H1 (cell line): ENCODE measurements at regions not wholly inside any gene's neighbourhood (a gene's known extent, or its start where the extent isn't known, plus 50 kb on each side); places are given as distances from the start of the nearest gene placed in this dataset.

Experiments used
- CTCF ChIA-PET: fragments of 300-600 bp; sonication (Branson Sonifier 250); formaldehyde crosslinking; loops from one replicate; lab custom pipeline; 2021; ENCODE audit not compliant: partially characterized antibody; lab: Charles Lee
- POLR2A ChIA-PET: fragments of 300-600 bp; sonication (Branson Sonifier 250); formaldehyde crosslinking; loops from one replicate; lab custom pipeline; 2021; ENCODE audit warnings: inconsistent platforms; ENCODE audit not compliant: partially characterized antibody; lab: Charles Lee
- DNase-seq, 2 experiments: peaks; one replicate each; pipeline versions ENCODE4 v3.0.0 to v3.0.0-alpha.2; 2010 to 2022; ENCODE audit warnings: low spot score in 2 of 2, low read depth in 1 of 2, mixed read lengths in 1 of 2
- FAIRE-seq: peaks from 2 replicates; lab custom pipeline; 2011; peaks lifted over from hg19 to GRCh38; lab: Jason Lieb, UNC
- H2AFZ ChIP-seq: 2 replicates; pipeline ENCODE4 v1.8.1; 2012; ENCODE audit warnings: low read length, inconsistent platforms
- H2AK5ac ChIP-seq: 2 replicates; pipeline ENCODE4 v1.6.1; 2013; ENCODE audit warnings: low read depth, low read length
- H2BK120ac ChIP-seq: replicated peaks from 2 replicates; pipeline ENCODE3; 2013; ENCODE audit warnings: low read depth, low read length, inconsistent platforms
- H2BK12ac ChIP-seq: 2 replicates; pipeline ENCODE4 v1.6.1; 2013; ENCODE audit warnings: low read depth, low read length
- H2BK15ac ChIP-seq: 2 replicates; pipeline ENCODE4 v1.6.1; 2013; ENCODE audit warnings: low read length
- H2BK20ac ChIP-seq: 2 replicates; pipeline ENCODE4 v1.6.1; 2013; ENCODE audit warnings: low read length
- H2BK5ac ChIP-seq: 2 replicates; pipeline ENCODE4 v1.6.1; 2013; ENCODE audit warnings: low read depth, low read length
- H3K14ac ChIP-seq: 2 replicates; pipeline ENCODE4 v1.6.1; 2013; ENCODE audit warnings: inconsistent platforms; ENCODE audit not compliant: insufficient read length
- H3K18ac ChIP-seq: 2 replicates; pipeline ENCODE4 v1.6.1; 2013; ENCODE audit warnings: low read length; ENCODE audit errors: extremely low read depth
- H3K23ac ChIP-seq: 2 replicates; pipeline ENCODE4 v1.6.1; 2013; ENCODE audit warnings: inconsistent platforms; ENCODE audit not compliant: insufficient read length
- H3K23me2 ChIP-seq: 2 replicates; pipeline ENCODE4 v1.6.1; 2013; ENCODE audit warnings: low read depth, low read length
- H3K27ac ChIP-seq: 2 replicates; pipeline ENCODE4 v1.6.1; 2011; ENCODE audit warnings: low read depth, low read length, inconsistent platforms
- H3K27me3 ChIP-seq, 4 experiments: replicated peaks in 1 of 4; 1 replicate in 1 of 4; 2 replicates in 3 of 4; pipeline versions ENCODE4 v1.6.1 to v1.8.1; 2011 to 2013; ENCODE audit warnings: low read length in 3 of 4, mild to moderate bottlenecking in 3 of 4, inconsistent platforms in 2 of 4, mixed read lengths in 2 of 4, moderate library complexity in 1 of 4; ENCODE audit not compliant: control insufficient read depth in 3 of 4, insufficient read depth in 3 of 4; ENCODE audit errors: extremely low read depth in 1 of 4
- H3K36me3 ChIP-seq, 4 experiments: 2 replicates each; pipeline versions ENCODE4 v1.6.1 to v1.8.1; 2011 to 2013; ENCODE audit warnings: mild to moderate bottlenecking in 4 of 4, low read length in 3 of 4, moderate library complexity in 2 of 4, control low read depth in 1 of 4, inconsistent platforms in 1 of 4; ENCODE audit not compliant: insufficient read depth in 4 of 4, control insufficient read depth in 2 of 4
- H3K4ac ChIP-seq: replicated peaks from 2 replicates; pipeline ENCODE3; 2013; ENCODE audit warnings: low read length, low read depth, mixed read lengths, inconsistent platforms; ENCODE audit not compliant: insufficient read length
- H3K4me1 ChIP-seq, 4 experiments: replicated peaks in 1 of 4; 1 replicate in 1 of 4; 2 replicates in 3 of 4; pipeline versions ENCODE4 v1.6.1 to v1.8.1; 2011 to 2013; ENCODE audit warnings: low read length in 3 of 4, inconsistent platforms in 2 of 4, mixed read lengths in 1 of 4; ENCODE audit not compliant: insufficient read depth in 4 of 4, control insufficient read depth in 3 of 4
- H3K4me2 ChIP-seq, 2 experiments: 2 replicates each; pipeline versions ENCODE4 v1.6.1 to v1.8.1; 2011 to 2013; ENCODE audit warnings: low read depth in 2 of 2, low read length in 2 of 2, control low read depth in 1 of 2, inconsistent platforms in 1 of 2, mild to moderate bottlenecking in 1 of 2; ENCODE audit not compliant: insufficient read depth in 1 of 2
- H3K4me3 ChIP-seq, 4 experiments: fragments of 200-600, 300-600 bp in 1 of 4; sonication (generic), shearing (Covaris generic), sonication (Bioruptor Twin) in 1 of 4; 2 replicates each; pipeline versions ENCODE4 v1.5.1 to v1.8.1; 2011 to 2016; ENCODE audit warnings: low read length in 4 of 4, low read depth in 3 of 4, control low read depth in 2 of 4, inconsistent platforms in 2 of 4, mild to moderate bottlenecking in 2 of 4, mixed read lengths in 1 of 4, moderate library complexity in 1 of 4; ENCODE audit not compliant: insufficient read depth in 2 of 4; ENCODE audit errors: extremely low read depth in 1 of 4
- H3K56ac ChIP-seq: replicated peaks from 2 replicates; pipeline ENCODE3; 2013; ENCODE audit warnings: low read depth, mild to moderate bottlenecking, mixed read lengths, low read length, inconsistent platforms; ENCODE audit not compliant: insufficient read length
- H3K79me1 ChIP-seq: 2 replicates; pipeline ENCODE4 v1.6.1; 2013; ENCODE audit warnings: low read depth, low read length, control low read depth
- H3K79me2 ChIP-seq, 2 experiments: 2 replicates each; pipeline versions ENCODE4 v1.6.1 to v1.8.1; 2012 to 2013; ENCODE audit warnings: low read length in 2 of 2, mild to moderate bottlenecking in 2 of 2, inconsistent platforms in 1 of 2; ENCODE audit not compliant: insufficient read depth in 2 of 2, control insufficient read depth in 1 of 2
- H3K9ac ChIP-seq, 4 experiments: replicated peaks in 1 of 4; 1 replicate in 1 of 4; 2 replicates in 3 of 4; pipeline versions ENCODE4 v1.6.1 to v1.8.1; 2011 to 2013; ENCODE audit warnings: low read depth in 3 of 4, low read length in 3 of 4, control low read depth in 2 of 4, mild to moderate bottlenecking in 2 of 4, moderate library complexity in 2 of 4, inconsistent platforms in 1 of 4; ENCODE audit errors: extremely low read depth in 1 of 4
- H3K9me3 ChIP-seq, 2 experiments: 2 replicates each; pipeline versions ENCODE4 v1.6.1 to v1.8.1; 2012 to 2013; ENCODE audit warnings: mild to moderate bottlenecking in 2 of 2, moderate library complexity in 2 of 2, control low read depth in 1 of 2, inconsistent platforms in 1 of 2, low read depth in 1 of 2, low read length in 1 of 2, mixed read lengths in 1 of 2; ENCODE audit not compliant: insufficient read depth in 2 of 2
- H4K20me1 ChIP-seq, 2 experiments: replicated peaks in 1 of 2; 2 replicates each; pipeline versions ENCODE3 to v1.8.1; 2011 to 2013; ENCODE audit warnings: inconsistent platforms in 2 of 2, low read length in 2 of 2, mild to moderate bottlenecking in 1 of 2; ENCODE audit not compliant: insufficient read depth in 2 of 2, control insufficient read depth in 1 of 2
- H4K5ac ChIP-seq: 2 replicates; pipeline ENCODE4 v1.6.1; 2013; ENCODE audit warnings: low read length, low read depth, mixed read lengths, inconsistent platforms; ENCODE audit not compliant: insufficient read length
- H4K8ac ChIP-seq: 2 replicates; pipeline ENCODE4 v1.8.0; 2013; ENCODE audit warnings: mild to moderate bottlenecking, moderate library complexity, low read length, inconsistent platforms; ENCODE audit not compliant: insufficient read depth; ENCODE audit errors: extremely low read depth
- H4K91ac ChIP-seq: replicated peaks from 2 replicates; pipeline ENCODE3; 2013; ENCODE audit warnings: low read length, mixed read lengths, inconsistent platforms; ENCODE audit not compliant: insufficient read length
- CBX5 ChIP-seq: fragments of 300-800, 300-1000 bp; sonication (generic); IDR thresholded peaks from 2 replicates; pipeline ENCODE4 v1.7.1; 2016; ENCODE audit warnings: antibody characterized with exemption, low read length, low read depth
- CREB1 ChIP-seq: IDR thresholded peaks from 2 replicates; pipeline ENCODE4 v1.6.1; 2012; ENCODE audit warnings: inconsistent platforms
- CTBP2 ChIP-seq: IDR thresholded peaks from 2 replicates; pipeline ENCODE4 v1.7.0; 2011; ENCODE audit warnings: borderline replicate concordance, mild to moderate bottlenecking, moderate library complexity, mixed read lengths, low read length; ENCODE audit not compliant: insufficient read depth, insufficient read length
- EP300 ChIP-seq, 2 experiments: IDR thresholded peaks; 1 replicate in 1 of 2; 2 replicates in 1 of 2; pipeline ENCODE4 v1.6.1; 2011 to 2012; ENCODE audit warnings: low read depth in 2 of 2, low read length in 2 of 2, mild to moderate bottlenecking in 2 of 2, borderline replicate concordance in 1 of 2, inconsistent platforms in 1 of 2, moderate library complexity in 1 of 2
- EZH2 ChIP-seq: fragments of 200-600 bp; sonication (generic); IDR thresholded peaks from 2 replicates; pipeline ENCODE4 v1.7.1; 2012; ENCODE audit warnings: low read depth, mild to moderate bottlenecking, moderate library complexity, low read length, inconsistent platforms; ENCODE audit not compliant: severe bottlenecking
- HDAC6 ChIP-seq: IDR thresholded peaks from one replicate; pipeline ENCODE4 v1.7.1; 2012; ENCODE audit warnings: low read depth, mild to moderate bottlenecking, inconsistent platforms, low read length, moderate library complexity
- JUN ChIP-seq: IDR thresholded peaks from 2 replicates; pipeline ENCODE4 v1.6.1; 2011; ENCODE audit warnings: low read depth, mild to moderate bottlenecking, improper control_type of control experiment, low read length
- NANOG ChIP-seq: IDR thresholded peaks from 2 replicates; pipeline ENCODE4 v1.6.1; 2011; ENCODE audit warnings: low read length, low read depth, mild to moderate bottlenecking, inconsistent platforms; ENCODE audit not compliant: insufficient read depth, poor library complexity, severe bottlenecking
- POLR2AphosphoS5 ChIP-seq: IDR thresholded peaks from 2 replicates; pipeline ENCODE4 v1.6.1; 2011; ENCODE audit warnings: low read depth, low read length
- SAP30 ChIP-seq: fragments of 300-600 bp; sonication (generic); IDR thresholded peaks from 2 replicates; pipeline ENCODE4 v1.7.1; 2012; ENCODE audit warnings: low read length, moderate library complexity, mild to moderate bottlenecking, inconsistent platforms; ENCODE audit not compliant: insufficient read depth, insufficient replicate concordance
- SIN3A ChIP-seq, 2 experiments: IDR thresholded peaks in 1 of 2; conservative IDR thresholded peaks in 1 of 2; 2 replicates each; pipeline ENCODE4 v1.6.1; 2011 to 2012; ENCODE audit warnings: low read length in 2 of 2, improper control_type of control experiment in 1 of 2, low read depth in 1 of 2, mild to moderate bottlenecking in 1 of 2
- SP4 ChIP-seq: IDR thresholded peaks from 2 replicates; pipeline ENCODE4 v1.6.1; 2012; ENCODE audit warnings: low read length, inconsistent platforms
- WGBS, 2 experiments: shearing (Covaris generic) in 1 of 2; methylation state at CpG; one replicate each; pipeline versions ENCODE4 v1.1.6 to v1.1.7; 2013 to 2015; ENCODE audit warnings: low lambda C conversion rate in 2 of 2, mixed read lengths in 2 of 2, inconsistent platforms in 1 of 2, low coverage in 1 of 2, missing lambda C conversion rate in 1 of 2; ENCODE audit not compliant: insufficient replicate concordance in 2 of 2, insufficient coverage in 1 of 2, insufficient read length in 1 of 2; ENCODE audit errors: extremely low coverage in 1 of 2, missing lambda C conversion rate in 1 of 2; 5-methylcytosine and 5-hydroxymethylcytosine counted together
- TF ChIP-seq, protein P1 (sequence below): IDR thresholded peaks from 2 replicates; pipeline ENCODE4 v1.6.1; 2012; ENCODE audit warnings: inconsistent platforms
- TF ChIP-seq, protein P2 (sequence below): IDR thresholded peaks from 2 replicates; pipeline ENCODE4 v1.6.1; 2011; ENCODE audit warnings: low read depth, mild to moderate bottlenecking, low read length; ENCODE audit not compliant: insufficient read depth

DNA sequence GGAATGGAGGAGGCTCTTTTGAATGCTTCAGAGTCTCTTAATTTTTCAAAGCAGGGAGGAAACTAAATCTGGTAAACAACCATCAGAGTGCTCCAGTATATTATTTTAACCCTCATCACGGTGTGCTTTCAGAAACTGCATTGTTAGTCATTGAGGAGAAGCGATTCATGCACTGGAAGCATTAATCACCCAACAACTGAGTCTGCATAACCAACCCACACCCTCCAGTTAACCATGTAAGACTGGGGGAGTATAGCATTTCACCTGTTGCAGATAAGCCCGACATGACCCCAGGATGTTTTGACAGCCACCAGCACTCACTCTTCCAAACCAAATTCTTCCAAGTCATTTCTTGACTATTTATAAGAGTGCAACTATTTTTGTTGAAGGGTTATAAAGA is 257.6 kb downstream of the GATA3 start:
- H2BK5ac ChIP-seq = no peak overlapping the region
- H3K9ac ChIP-seq = no peak overlapping the region
- H3K23me2 ChIP-seq = no peaks in the 10 kb centered on the region
- DNase-seq (no peak), FAIRE-seq (no peak)
- ChIA-PET CTCF (no interaction called here), POLR2A (no interaction called here)
- WGBS, 2 experiments = 90% methylated on average over 3 of the region's 3 CpGs; no CpG with 5 or more reads in 1 of the 2 experiments
- H3K79me1 ChIP-seq = no peaks in the 10 kb centered on the region
- no peaks in the 10 kb centered on the region for H3K9me3 ChIP-seq
- H4K5ac ChIP-seq = no peak overlapping the region
- no peaks in the 10 kb centered on the region for H4K20me1 ChIP-seq
- H3K23ac ChIP-seq = no peak overlapping the region
- no peaks in the 10 kb centered on the region for H3K27me3 ChIP-seq
- H3K14ac ChIP-seq = no peak overlapping the region
- no peak overlapping the region for H4K8ac ChIP-seq
- H2BK20ac ChIP-seq = no peak overlapping the region
- no peak overlapping the region for H2BK15ac ChIP-seq
- no peaks in the 10 kb centered on the region for H3K36me3 ChIP-seq
- no peak overlapping the region for H2AFZ ChIP-seq
- no peaks in the 10 kb centered on the region for H3K4me1 ChIP-seq
- no peak overlapping the region for H3K4me3 ChIP-seq
- H3K4me2 ChIP-seq = no peak overlapping the region
- H3K4ac ChIP-seq = no peak overlapping the region
- H3K56ac ChIP-seq = no peak overlapping the region
- H2AK5ac ChIP-seq = no peak overlapping the region
- H3K79me2 ChIP-seq = no peaks in the 10 kb centered on the region
- no peak overlapping the region for H3K18ac ChIP-seq
- no peak overlapping the region for H2BK12ac ChIP-seq
- no peak overlapping the region for H3K27ac ChIP-seq
- no peak overlapping the region for H2BK120ac ChIP-seq
- H4K91ac ChIP-seq = no peak overlapping the region
- TF ChIP-seq SP4 (no peak), SAP30 (no peak), POLR2AphosphoS5 (no peak), JUN (no peak), CREB1 (no peak), CBX5 (no peak), EZH2 (no peak), HDAC6 (no peak), EP300 (IDR thresholded peaks at IDR 0.05; ENCODE audit: borderline replicate concordance in 1 of 2, low read depth in 2 of 2, low read length in 2 of 2) (no peak), CTBP2 (no peak), SIN3A (conservative IDR thresholded peaks at IDR 0.05 in 1 of 2, IDR thresholded peaks at IDR 0.05 in 1 of 2; ENCODE audit: low read depth in 1 of 2, low read length in 2 of 2) (no peak), NANOG (no peak)
- TF ChIP-seq, protein P1, sequence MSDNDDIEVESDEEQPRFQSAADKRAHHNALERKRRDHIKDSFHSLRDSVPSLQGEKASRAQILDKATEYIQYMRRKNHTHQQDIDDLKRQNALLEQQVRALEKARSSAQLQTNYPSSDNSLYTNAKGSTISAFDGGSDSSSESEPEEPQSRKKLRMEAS = no peak
- TF ChIP-seq, protein P2, sequence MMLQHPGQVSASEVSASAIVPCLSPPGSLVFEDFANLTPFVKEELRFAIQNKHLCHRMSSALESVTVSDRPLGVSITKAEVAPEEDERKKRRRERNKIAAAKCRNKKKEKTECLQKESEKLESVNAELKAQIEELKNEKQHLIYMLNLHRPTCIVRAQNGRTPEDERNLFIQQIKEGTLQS = no peak
